ENCODE measurements at regions not wholly inside any gene's neighbourhood (a gene's known extent, or its start where the extent isn't known, plus 50 kb on each side); places are given as distances from the start of the nearest gene placed in this dataset.

DNA sequence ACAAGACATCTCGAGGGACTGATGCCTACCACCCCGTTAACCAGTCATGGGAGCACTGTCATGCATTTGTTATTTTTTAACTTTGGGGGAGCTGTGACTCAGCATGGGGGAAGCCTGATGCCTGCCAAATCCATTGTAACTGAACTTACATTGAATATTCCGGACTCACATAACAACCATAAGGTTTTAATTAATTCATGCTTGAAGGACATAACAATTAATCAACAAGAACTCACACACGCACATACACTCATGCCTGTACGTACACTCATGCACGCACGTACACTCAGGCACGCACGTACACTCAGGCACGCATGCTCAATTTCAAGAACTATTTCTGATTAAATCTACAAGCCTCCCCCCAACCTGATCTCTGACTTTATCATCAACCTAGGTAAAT lies 1639.1 kb downstream of the SUCLG1 start:
- peaks cover 2 to 6% of the 10 kb centered on the region in 2 donors for H3K9me3 Mint-ChIP-seq
- Histone ChIP-seq H3K9me3 (ENCODE audit: control insufficient read depth, insufficient read depth, low read length) (peaks cover 3% of the 10 kb centered on the region), H3K27me3 (ENCODE audit: control insufficient read depth, insufficient read depth, low read length) (no peaks in the 10 kb centered on the region), H3K4me1 (ENCODE audit: control insufficient read depth, insufficient read depth, low read length) (no peaks in the 10 kb centered on the region), H3K4me3 (ENCODE audit: low read length) (no peak overlapping the region), H3K36me3 (ENCODE audit: control insufficient read depth, insufficient read depth, low read length) (no peaks in the 10 kb centered on the region), H3K27ac (ENCODE audit: low read length) (no peak overlapping the region)
- no peak overlapping the region for H3K4me3 Mint-ChIP-seq
- H3K4me1 Mint-ChIP-seq = no peaks in the 10 kb centered on the region
- no peaks in the 10 kb centered on the region for H3K27me3 Mint-ChIP-seq (ENCODE audit: low read depth in 2 of 2)
- TF ChIP-seq, protein P1, sequence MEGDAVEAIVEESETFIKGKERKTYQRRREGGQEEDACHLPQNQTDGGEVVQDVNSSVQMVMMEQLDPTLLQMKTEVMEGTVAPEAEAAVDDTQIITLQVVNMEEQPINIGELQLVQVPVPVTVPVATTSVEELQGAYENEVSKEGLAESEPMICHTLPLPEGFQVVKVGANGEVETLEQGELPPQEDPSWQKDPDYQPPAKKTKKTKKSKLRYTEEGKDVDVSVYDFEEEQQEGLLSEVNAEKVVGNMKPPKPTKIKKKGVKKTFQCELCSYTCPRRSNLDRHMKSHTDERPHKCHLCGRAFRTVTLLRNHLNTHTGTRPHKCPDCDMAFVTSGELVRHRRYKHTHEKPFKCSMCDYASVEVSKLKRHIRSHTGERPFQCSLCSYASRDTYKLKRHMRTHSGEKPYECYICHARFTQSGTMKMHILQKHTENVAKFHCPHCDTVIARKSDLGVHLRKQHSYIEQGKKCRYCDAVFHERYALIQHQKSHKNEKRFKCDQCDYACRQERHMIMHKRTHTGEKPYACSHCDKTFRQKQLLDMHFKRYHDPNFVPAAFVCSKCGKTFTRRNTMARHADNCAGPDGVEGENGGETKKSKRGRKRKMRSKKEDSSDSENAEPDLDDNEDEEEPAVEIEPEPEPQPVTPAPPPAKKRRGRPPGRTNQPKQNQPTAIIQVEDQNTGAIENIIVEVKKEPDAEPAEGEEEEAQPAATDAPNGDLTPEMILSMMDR (IDR thresholded peaks at IDR 0.05) = no peak
- intact Hi-C loops (cut with micrococcal nuclease) = no loop called here
- no peak overlapping the region for H3K27ac Mint-ChIP-seq
- H3K36me3 Mint-ChIP-seq = no peaks in the 10 kb centered on the region
- 91% methylated on average over 10 of the region's 10 CpGs for WGBS (ENCODE audit: insufficient coverage)
- DNase-seq (no peak), ATAC-seq (no peak)

DNA sequence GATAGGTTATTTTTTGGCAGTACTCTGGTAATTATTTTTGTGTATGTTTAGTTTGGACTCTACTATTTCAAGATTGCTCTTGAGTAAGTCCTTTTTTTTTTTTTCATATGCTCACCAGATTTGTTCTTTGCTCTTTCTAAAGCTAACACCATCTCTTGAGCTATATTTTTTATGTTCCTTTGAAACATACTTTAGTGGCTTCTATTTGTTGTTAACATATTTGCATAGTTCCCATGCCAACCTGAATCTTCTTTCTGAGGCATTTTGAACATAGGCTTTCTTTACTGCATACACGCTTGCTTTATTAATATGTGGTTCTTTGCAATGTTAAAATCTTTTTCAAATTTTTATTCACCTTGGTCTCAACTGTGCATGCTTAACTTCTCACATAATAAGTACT lies 1644.9 kb downstream of the SUCLG1 start:
- no CpG with 5 or more reads among the region's 1 CpG for WGBS (ENCODE audit: insufficient coverage)
- ATAC-seq (no peak), DNase-seq (no peak)
- H3K4me3 ChIP-seq (ENCODE audit: low read length) = no peak overlapping the region
- intact Hi-C loops (cut with micrococcal nuclease) = no loop called here
- no peaks in the 10 kb centered on the region for H3K27me3 Mint-ChIP-seq (ENCODE audit: low read depth in 2 of 2)
- H3K27me3 ChIP-seq (ENCODE audit: control insufficient read depth, insufficient read depth, low read length) = no peaks in the 10 kb centered on the region
- H3K9me3 ChIP-seq (ENCODE audit: control insufficient read depth, insufficient read depth, low read length) = peaks cover 3% of the 10 kb centered on the region
- no peaks in the 10 kb centered on the region for H3K36me3 ChIP-seq (ENCODE audit: control insufficient read depth, insufficient read depth, low read length)
- no peak overlapping the region for H3K4me3 Mint-ChIP-seq
- no peak overlapping the region for H3K27ac ChIP-seq (ENCODE audit: low read length)
- no peaks in the 10 kb centered on the region for H3K4me1 ChIP-seq (ENCODE audit: control insufficient read depth, insufficient read depth, low read length)
- H3K9me3 Mint-ChIP-seq = peaks cover 4 to 7% of the 10 kb centered on the region in 2 donors
- H3K36me3 Mint-ChIP-seq = no peaks in the 10 kb centered on the region
- TF ChIP-seq, protein P1 (IDR thresholded peaks at IDR 0.05) = no peak
- no peaks in the 10 kb centered on the region for H3K4me1 Mint-ChIP-seq
- no peak overlapping the region for H3K27ac Mint-ChIP-seq

DNA sequence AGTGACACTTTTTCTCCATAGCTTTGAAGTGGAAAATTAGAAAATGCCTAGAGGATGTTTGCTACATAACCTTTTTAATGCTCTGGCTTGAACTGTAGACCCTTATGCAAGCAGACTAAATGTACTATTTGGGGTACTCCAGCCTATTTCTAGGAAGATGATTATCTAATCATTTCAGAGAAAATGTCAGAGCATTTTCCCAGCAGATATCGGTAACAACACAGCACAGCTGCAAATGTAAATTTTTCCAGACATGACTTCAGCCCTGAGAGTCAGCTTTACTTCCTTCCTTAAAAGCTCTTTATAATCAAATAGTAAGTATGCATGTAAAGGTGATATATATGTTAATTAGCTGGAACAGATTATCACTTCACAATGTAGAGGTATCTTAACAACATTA lies 1647.1 kb downstream of the SUCLG1 start:
- H3K27ac ChIP-seq (ENCODE audit: low read length) = no peak overlapping the region
- H3K4me1 ChIP-seq (ENCODE audit: control insufficient read depth, insufficient read depth, low read length) = no peaks in the 10 kb centered on the region
- no CpG with 5 or more reads among the region's 1 CpG for WGBS (ENCODE audit: insufficient coverage)
- DNase-seq (no peak), ATAC-seq (no peak)
- no peaks in the 10 kb centered on the region for H3K9me3 ChIP-seq (ENCODE audit: control insufficient read depth, insufficient read depth, low read length)
- no peaks in the 10 kb centered on the region for H3K36me3 ChIP-seq (ENCODE audit: control insufficient read depth, insufficient read depth, low read length)
- Mint-ChIP-seq H3K4me1 (no peaks in the 10 kb centered on the region), H3K4me3 (no peak overlapping the region), H3K27ac (no peak overlapping the region), H3K27me3 (ENCODE audit: low read depth in 2 of 2) (no peaks in the 10 kb centered on the region), H3K9me3 (peaks cover 9 to 11% of the 10 kb centered on the region in 2 donors), H3K36me3 (no peaks in the 10 kb centered on the region)
- no peaks in the 10 kb centered on the region for H3K27me3 ChIP-seq (ENCODE audit: control insufficient read depth, insufficient read depth, low read length)
- H3K4me3 ChIP-seq (ENCODE audit: low read length) = no peak overlapping the region
- intact Hi-C loops (cut with micrococcal nuclease) = no loop called here
- TF ChIP-seq, protein P1 (IDR thresholded peaks at IDR 0.05) = no peak

DNA sequence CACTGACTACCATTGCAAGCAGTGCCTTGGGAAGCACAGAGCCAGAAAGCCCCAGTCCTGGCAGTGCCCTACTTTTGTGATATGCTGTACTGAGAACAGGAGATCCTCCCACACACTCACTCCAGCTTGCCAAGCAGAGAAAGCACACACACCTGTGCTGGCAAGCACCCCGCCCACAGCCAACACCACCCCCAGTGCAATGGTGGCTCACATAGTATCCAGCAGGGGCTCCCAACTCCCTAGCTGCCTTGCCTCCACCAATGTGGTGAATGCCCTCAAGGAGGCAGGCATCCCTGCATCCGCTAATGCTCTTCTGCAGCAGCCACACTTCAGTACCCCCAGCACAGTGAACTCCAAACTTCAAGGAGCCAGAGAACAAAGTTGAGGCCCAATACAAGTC lies 1655.8 kb downstream of the SUCLG1 start:
- H3K4me3 Mint-ChIP-seq = no peak overlapping the region
- no peak overlapping the region for H3K27ac ChIP-seq (ENCODE audit: low read length)
- no peaks in the 10 kb centered on the region for H3K4me1 Mint-ChIP-seq
- H3K4me3 ChIP-seq (ENCODE audit: low read length) = no peak overlapping the region
- H3K9me3 ChIP-seq (ENCODE audit: control insufficient read depth, insufficient read depth, low read length) = peaks cover 13% of the 10 kb centered on the region
- H3K36me3 ChIP-seq (ENCODE audit: control insufficient read depth, insufficient read depth, low read length) = no peaks in the 10 kb centered on the region
- DNase-seq (no peak), ATAC-seq (no peak)
- WGBS (ENCODE audit: insufficient coverage) = 86% methylated on average over 2 of the region's 2 CpGs
- intact Hi-C loops (cut with micrococcal nuclease) = no loop called here
- H3K27me3 ChIP-seq (ENCODE audit: control insufficient read depth, insufficient read depth, low read length) = no peaks in the 10 kb centered on the region
- no peaks in the 10 kb centered on the region for H3K27me3 Mint-ChIP-seq (ENCODE audit: low read depth in 2 of 2)
- TF ChIP-seq, protein P1 (IDR thresholded peaks at IDR 0.05) = no peak
- H3K9me3 Mint-ChIP-seq = peaks cover 22 to 40% of the 10 kb centered on the region in 2 donors
- H3K4me1 ChIP-seq (ENCODE audit: control insufficient read depth, insufficient read depth, low read length) = no peaks in the 10 kb centered on the region
- no peak overlapping the region for H3K27ac Mint-ChIP-seq
- peaks cover 9% of the 10 kb centered on the region for H3K36me3 Mint-ChIP-seq

Data from natural killer cell (primary cell).